ENCODE measurements at regions not wholly inside any gene's neighbourhood (a gene's known extent, or its start where the extent isn't known, plus 50 kb on each side); places are given as distances from the start of the nearest gene placed in this dataset.

DNA sequence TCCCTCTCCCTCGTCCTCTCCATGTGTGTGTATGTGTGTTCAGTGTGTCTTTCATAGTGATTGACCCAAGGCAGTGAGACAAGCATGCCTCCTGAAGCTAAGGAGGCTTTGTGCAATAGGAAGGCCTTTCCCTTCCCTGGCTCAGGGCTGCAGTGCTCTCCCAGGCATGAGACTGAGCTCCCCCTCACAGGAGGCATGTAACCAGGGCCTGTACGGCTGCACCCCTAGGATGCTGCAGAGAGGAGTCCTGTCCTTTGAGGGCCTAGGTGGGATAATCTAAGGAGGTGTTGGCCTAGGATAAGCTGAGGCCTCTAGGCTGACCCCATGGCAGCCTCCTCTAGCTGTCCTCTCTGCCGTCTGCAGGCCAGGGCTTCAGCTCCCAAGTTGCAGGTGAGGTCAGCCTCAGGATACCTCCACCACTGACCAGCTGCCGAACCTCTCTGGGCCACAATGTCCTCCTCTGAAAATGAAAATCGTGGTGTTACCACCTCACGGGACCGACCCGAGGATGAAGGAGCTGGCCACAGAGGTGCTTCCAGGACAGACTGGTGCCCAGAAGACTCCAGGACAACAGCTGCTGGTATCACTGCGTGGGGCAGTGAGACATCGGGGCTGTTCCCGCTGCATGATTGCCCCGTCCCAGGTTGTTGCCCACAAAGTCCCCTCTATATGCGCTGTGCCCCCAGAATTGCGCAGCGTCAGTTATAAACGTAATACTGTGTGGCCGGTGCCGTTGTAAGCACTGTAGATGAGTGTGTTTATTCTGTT is 129.6 kb downstream of the BARX1 start (continued):
- no peak for TF ChIP-seq E4F1 (IDR thresholded peaks at IDR 0.05; ENCODE audit: borderline replicate concordance, partially characterized antibody)

DNA sequence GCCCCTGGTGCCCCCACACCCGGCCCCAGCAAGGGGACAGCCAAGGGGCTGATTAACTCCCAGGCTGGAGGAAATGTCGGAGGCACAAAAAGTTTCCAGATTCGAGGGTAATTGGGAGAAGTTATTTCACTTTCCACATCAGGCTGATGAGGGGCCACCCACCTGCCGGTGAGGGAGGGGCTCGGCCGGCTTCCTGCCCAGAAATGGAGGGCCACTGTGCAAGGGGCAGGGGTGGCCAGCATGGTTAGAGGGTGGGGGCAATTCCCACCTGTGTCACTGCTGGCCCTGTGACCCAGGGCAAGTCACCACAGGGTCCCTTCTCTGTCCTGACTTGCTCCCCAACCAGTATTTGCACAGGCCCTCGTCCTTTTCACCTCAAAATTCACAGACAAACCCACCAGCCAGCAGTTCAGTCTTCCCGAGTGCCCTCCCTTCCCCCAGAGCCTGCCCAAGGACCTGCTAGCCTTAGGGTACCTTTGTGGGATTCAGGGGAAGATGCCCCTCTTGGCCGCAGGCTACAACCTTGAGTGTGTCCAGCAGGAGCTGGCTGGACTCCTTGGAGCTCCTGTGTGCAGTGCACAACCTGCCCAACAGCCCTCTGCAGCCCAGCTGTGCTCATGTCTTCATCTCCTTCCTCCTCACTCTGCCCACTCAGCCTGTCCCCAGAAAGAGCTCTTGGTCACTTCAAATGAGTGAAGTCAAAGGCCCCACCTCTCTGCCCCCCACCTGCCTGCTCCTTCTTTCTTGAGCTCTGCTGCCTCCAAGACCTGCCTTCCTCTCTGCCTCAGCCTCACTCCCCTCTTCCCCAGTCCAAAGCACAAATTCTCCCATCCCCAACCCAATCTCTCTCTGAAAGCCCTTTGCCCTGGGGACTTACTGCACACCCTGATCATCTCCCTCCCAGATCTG is 130.5 kb downstream of the BARX1 start:
- ATAC-seq = no peak
- Histone ChIP-seq H3K4me3 (no peak overlapping the region), H3K79me2 (ENCODE audit: control insufficient read depth, insufficient read depth, low read length) (no peaks in the 10 kb centered on the region), H3K27me3 (replicated peaks in 1 of 2; ENCODE audit: control insufficient read depth in 2 of 2, insufficient read depth in 2 of 2, low read length in 1 of 2) (peaks cover 0 to 1% of the 10 kb centered on the region in 2 experiments; a peak in 2 of 4 replicates), H3K4me1 (ENCODE audit: control insufficient read depth, insufficient read depth, low read length) (no peaks in the 10 kb centered on the region), H3K9me3 (replicated peaks; ENCODE audit: control insufficient read depth, insufficient read depth, low read length) (no peaks in the 10 kb centered on the region), H2AFZ (ENCODE audit: control insufficient read depth, low read depth, low read length) (no peak overlapping the region), H3K4me2 (ENCODE audit: control insufficient read depth, insufficient read depth) (no peak overlapping the region), H4K20me1 (ENCODE audit: control insufficient read depth, insufficient read depth) (no peaks in the 10 kb centered on the region), H3K27ac (ENCODE audit: control insufficient read depth, insufficient read depth) (no peak overlapping the region), H3K36me3 (ENCODE audit: control insufficient read depth in 2 of 2, insufficient read depth in 2 of 2, low read length in 1 of 2) (no peaks in the 10 kb centered on the region), H3K9ac (ENCODE audit: control insufficient read depth, insufficient read depth, low read length) (no peak overlapping the region)
- intact Hi-C loops (cut with micrococcal nuclease; ENCODE audit: unreplicated experiment) = no loop called here
- ChIA-PET CTCF (interaction anchor here (0.9 kb wide), 1 partner anchor 142 kb away, joined by 3 read pairs; no protein-coding TSS in a partner anchor), RAD21 (ENCODE audit: unreplicated experiment) (no interaction called here), POLR2A (no interaction called here), SMC1A (ENCODE audit: uncharacterized antibody, unreplicated experiment) (interaction anchor here (1.2 kb wide), 1 partner anchor 138 kb away, joined by 3 read pairs; no protein-coding TSS in a partner anchor)
- 26% methylated on average over 9 of the region's 9 CpGs for WGBS (ENCODE audit: insufficient coverage, insufficient replicate concordance, low lambda C conversion rate, missing lambda C conversion rate)
- in situ Hi-C loops (cut with MboI) = no loop called here
- no peak for FAIRE-seq
- BruUV-seq (replicated peaks) = no TSS peak
- DNase-seq (ENCODE audit: low read depth, low spot score) = no peak
- TF ChIP-seq ZBTB4 (CRISPR knock-in tag; IDR thresholded peaks at IDR 0.05) (no peak), GABPA (IDR thresholded peaks at IDR 0.05; ENCODE audit: low read depth) (no peak), ZZZ3 (IDR thresholded peaks at IDR 0.05; ENCODE audit: control insufficient read depth, insufficient read length, low read depth) (no peak), NR2C2 (IDR thresholded peaks at IDR 0.05; ENCODE audit: borderline replicate concordance, control insufficient read depth, insufficient read length, low read depth) (no peak), ZBTB40 (IDR thresholded peaks at IDR 0.05; ENCODE audit: borderline replicate concordance) (no peak)
- TF ChIP-seq, protein P1, sequence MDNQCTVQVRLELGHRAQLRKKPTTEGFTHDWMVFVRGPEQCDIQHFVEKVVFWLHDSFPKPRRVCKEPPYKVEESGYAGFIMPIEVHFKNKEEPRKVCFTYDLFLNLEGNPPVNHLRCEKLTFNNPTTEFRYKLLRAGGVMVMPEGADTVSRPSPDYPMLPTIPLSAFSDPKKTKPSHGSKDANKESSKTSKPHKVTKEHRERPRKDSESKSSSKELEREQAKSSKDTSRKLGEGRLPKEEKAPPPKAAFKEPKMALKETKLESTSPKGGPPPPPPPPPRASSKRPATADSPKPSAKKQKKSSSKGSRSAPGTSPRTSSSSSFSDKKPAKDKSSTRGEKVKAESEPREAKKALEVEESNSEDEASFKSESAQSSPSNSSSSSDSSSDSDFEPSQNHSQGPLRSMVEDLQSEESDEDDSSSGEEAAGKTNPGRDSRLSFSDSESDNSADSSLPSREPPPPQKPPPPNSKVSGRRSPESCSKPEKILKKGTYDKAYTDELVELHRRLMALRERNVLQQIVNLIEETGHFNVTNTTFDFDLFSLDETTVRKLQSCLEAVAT (IDR thresholded peaks at IDR 0.05) = no peak
